H1 (cell line): ENCODE measurements at regions not wholly inside any gene's neighbourhood (a gene's known extent, or its start where the extent isn't known, plus 50 kb on each side); places are given as distances from the start of the nearest gene placed in this dataset.
A peak's percentile ranks its signal among the peaks of the same experiment; 100 is the strongest.

ENCODE experiments used
- CTCF ChIA-PET: fragments of 300-600 bp; sonication (Branson Sonifier 250); formaldehyde crosslinking; loops from one replicate; lab custom pipeline; 2021; ENCODE audit not compliant: partially characterized antibody; lab: Charles Lee
- POLR2A ChIA-PET: fragments of 300-600 bp; sonication (Branson Sonifier 250); formaldehyde crosslinking; loops from one replicate; lab custom pipeline; 2021; ENCODE audit warnings: inconsistent platforms; ENCODE audit not compliant: partially characterized antibody; lab: Charles Lee
- DNase-seq, 2 experiments: peaks; one replicate each; pipeline versions ENCODE4 v3.0.0 to v3.0.0-alpha.2; 2010 to 2022; ENCODE audit warnings: low spot score in 2 of 2, low read depth in 1 of 2, mixed read lengths in 1 of 2
- FAIRE-seq: peaks from 2 replicates; lab custom pipeline; 2011; peaks lifted over from hg19 to GRCh38; lab: Jason Lieb, UNC
- H2AFZ ChIP-seq: 2 replicates; pipeline ENCODE4 v1.8.1; 2012; ENCODE audit warnings: low read length, inconsistent platforms
- H2AK5ac ChIP-seq: 2 replicates; pipeline ENCODE4 v1.6.1; 2013; ENCODE audit warnings: low read depth, low read length
- H2BK120ac ChIP-seq: replicated peaks from 2 replicates; pipeline ENCODE3; 2013; ENCODE audit warnings: low read depth, low read length, inconsistent platforms
- H2BK12ac ChIP-seq: 2 replicates; pipeline ENCODE4 v1.6.1; 2013; ENCODE audit warnings: low read depth, low read length
- H2BK15ac ChIP-seq: 2 replicates; pipeline ENCODE4 v1.6.1; 2013; ENCODE audit warnings: low read length
- H2BK20ac ChIP-seq: 2 replicates; pipeline ENCODE4 v1.6.1; 2013; ENCODE audit warnings: low read length
- H2BK5ac ChIP-seq: 2 replicates; pipeline ENCODE4 v1.6.1; 2013; ENCODE audit warnings: low read depth, low read length
- H3K14ac ChIP-seq: 2 replicates; pipeline ENCODE4 v1.6.1; 2013; ENCODE audit warnings: inconsistent platforms; ENCODE audit not compliant: insufficient read length
- H3K18ac ChIP-seq: 2 replicates; pipeline ENCODE4 v1.6.1; 2013; ENCODE audit warnings: low read length; ENCODE audit errors: extremely low read depth
- H3K23ac ChIP-seq: 2 replicates; pipeline ENCODE4 v1.6.1; 2013; ENCODE audit warnings: inconsistent platforms; ENCODE audit not compliant: insufficient read length
- H3K23me2 ChIP-seq: 2 replicates; pipeline ENCODE4 v1.6.1; 2013; ENCODE audit warnings: low read depth, low read length
- H3K27ac ChIP-seq: 2 replicates; pipeline ENCODE4 v1.6.1; 2011; ENCODE audit warnings: low read depth, low read length, inconsistent platforms
- H3K27me3 ChIP-seq, 4 experiments: replicated peaks in 1 of 4; 1 replicate in 1 of 4; 2 replicates in 3 of 4; pipeline versions ENCODE4 v1.6.1 to v1.8.1; 2011 to 2013; ENCODE audit warnings: low read length in 3 of 4, mild to moderate bottlenecking in 3 of 4, inconsistent platforms in 2 of 4, mixed read lengths in 2 of 4, moderate library complexity in 1 of 4; ENCODE audit not compliant: control insufficient read depth in 3 of 4, insufficient read depth in 3 of 4; ENCODE audit errors: extremely low read depth in 1 of 4
- H3K36me3 ChIP-seq, 4 experiments: 2 replicates each; pipeline versions ENCODE4 v1.6.1 to v1.8.1; 2011 to 2013; ENCODE audit warnings: mild to moderate bottlenecking in 4 of 4, low read length in 3 of 4, moderate library complexity in 2 of 4, control low read depth in 1 of 4, inconsistent platforms in 1 of 4; ENCODE audit not compliant: insufficient read depth in 4 of 4, control insufficient read depth in 2 of 4
- H3K4ac ChIP-seq: replicated peaks from 2 replicates; pipeline ENCODE3; 2013; ENCODE audit warnings: low read length, low read depth, mixed read lengths, inconsistent platforms; ENCODE audit not compliant: insufficient read length
- H3K4me1 ChIP-seq, 4 experiments: replicated peaks in 1 of 4; 1 replicate in 1 of 4; 2 replicates in 3 of 4; pipeline versions ENCODE4 v1.6.1 to v1.8.1; 2011 to 2013; ENCODE audit warnings: low read length in 3 of 4, inconsistent platforms in 2 of 4, mixed read lengths in 1 of 4; ENCODE audit not compliant: insufficient read depth in 4 of 4, control insufficient read depth in 3 of 4
- H3K4me2 ChIP-seq, 2 experiments: 2 replicates each; pipeline versions ENCODE4 v1.6.1 to v1.8.1; 2011 to 2013; ENCODE audit warnings: low read depth in 2 of 2, low read length in 2 of 2, control low read depth in 1 of 2, inconsistent platforms in 1 of 2, mild to moderate bottlenecking in 1 of 2; ENCODE audit not compliant: insufficient read depth in 1 of 2
- H3K4me3 ChIP-seq, 4 experiments: fragments of 200-600, 300-600 bp in 1 of 4; sonication (generic), shearing (Covaris generic), sonication (Bioruptor Twin) in 1 of 4; 2 replicates each; pipeline versions ENCODE4 v1.5.1 to v1.8.1; 2011 to 2016; ENCODE audit warnings: low read length in 4 of 4, low read depth in 3 of 4, control low read depth in 2 of 4, inconsistent platforms in 2 of 4, mild to moderate bottlenecking in 2 of 4, mixed read lengths in 1 of 4, moderate library complexity in 1 of 4; ENCODE audit not compliant: insufficient read depth in 2 of 4; ENCODE audit errors: extremely low read depth in 1 of 4
- H3K56ac ChIP-seq: replicated peaks from 2 replicates; pipeline ENCODE3; 2013; ENCODE audit warnings: low read depth, mild to moderate bottlenecking, mixed read lengths, low read length, inconsistent platforms; ENCODE audit not compliant: insufficient read length
- H3K79me1 ChIP-seq: 2 replicates; pipeline ENCODE4 v1.6.1; 2013; ENCODE audit warnings: low read depth, low read length, control low read depth
- H3K79me2 ChIP-seq, 2 experiments: 2 replicates each; pipeline versions ENCODE4 v1.6.1 to v1.8.1; 2012 to 2013; ENCODE audit warnings: low read length in 2 of 2, mild to moderate bottlenecking in 2 of 2, inconsistent platforms in 1 of 2; ENCODE audit not compliant: insufficient read depth in 2 of 2, control insufficient read depth in 1 of 2
- H3K9ac ChIP-seq, 4 experiments: replicated peaks in 1 of 4; 1 replicate in 1 of 4; 2 replicates in 3 of 4; pipeline versions ENCODE4 v1.6.1 to v1.8.1; 2011 to 2013; ENCODE audit warnings: low read depth in 3 of 4, low read length in 3 of 4, control low read depth in 2 of 4, mild to moderate bottlenecking in 2 of 4, moderate library complexity in 2 of 4, inconsistent platforms in 1 of 4; ENCODE audit errors: extremely low read depth in 1 of 4
- H3K9me3 ChIP-seq, 2 experiments: 2 replicates each; pipeline versions ENCODE4 v1.6.1 to v1.8.1; 2012 to 2013; ENCODE audit warnings: mild to moderate bottlenecking in 2 of 2, moderate library complexity in 2 of 2, control low read depth in 1 of 2, inconsistent platforms in 1 of 2, low read depth in 1 of 2, low read length in 1 of 2, mixed read lengths in 1 of 2; ENCODE audit not compliant: insufficient read depth in 2 of 2
- H4K20me1 ChIP-seq, 2 experiments: replicated peaks in 1 of 2; 2 replicates each; pipeline versions ENCODE3 to v1.8.1; 2011 to 2013; ENCODE audit warnings: inconsistent platforms in 2 of 2, low read length in 2 of 2, mild to moderate bottlenecking in 1 of 2; ENCODE audit not compliant: insufficient read depth in 2 of 2, control insufficient read depth in 1 of 2
- H4K5ac ChIP-seq: 2 replicates; pipeline ENCODE4 v1.6.1; 2013; ENCODE audit warnings: low read length, low read depth, mixed read lengths, inconsistent platforms; ENCODE audit not compliant: insufficient read length
- H4K8ac ChIP-seq: 2 replicates; pipeline ENCODE4 v1.8.0; 2013; ENCODE audit warnings: mild to moderate bottlenecking, moderate library complexity, low read length, inconsistent platforms; ENCODE audit not compliant: insufficient read depth; ENCODE audit errors: extremely low read depth
- H4K91ac ChIP-seq: replicated peaks from 2 replicates; pipeline ENCODE3; 2013; ENCODE audit warnings: low read length, mixed read lengths, inconsistent platforms; ENCODE audit not compliant: insufficient read length
- ATF2 ChIP-seq: IDR thresholded peaks from 2 replicates; pipeline ENCODE4 v1.6.1; 2012; ENCODE audit warnings: low read length, inconsistent platforms
- EZH2 ChIP-seq: fragments of 200-600 bp; sonication (generic); IDR thresholded peaks from 2 replicates; pipeline ENCODE4 v1.7.1; 2012; ENCODE audit warnings: low read depth, mild to moderate bottlenecking, moderate library complexity, low read length, inconsistent platforms; ENCODE audit not compliant: severe bottlenecking
- JUND ChIP-seq: IDR thresholded peaks from 2 replicates; pipeline ENCODE4 v1.6.1; 2011; ENCODE audit warnings: mild to moderate bottlenecking, improper control_type of control experiment, low read length
- KDM1A ChIP-seq: fragments of 200-600, 300-600 bp; sonication (generic); IDR thresholded peaks from 2 replicates; pipeline ENCODE4 v1.7.1; 2016; ENCODE audit warnings: mild to moderate bottlenecking, low read length, borderline replicate concordance
- KDM5A ChIP-seq: fragments of 200-600 bp; IDR thresholded peaks from 2 replicates; pipeline ENCODE4 v1.7.1; 2012; ENCODE audit warnings: mild to moderate bottlenecking, low read length, inconsistent platforms, mixed read lengths
- MAX ChIP-seq: IDR thresholded peaks from 2 replicates; pipeline ENCODE4 v1.6.1; 2012; ENCODE audit warnings: inconsistent platforms
- NANOG ChIP-seq: IDR thresholded peaks from 2 replicates; pipeline ENCODE4 v1.6.1; 2011; ENCODE audit warnings: low read length, low read depth, mild to moderate bottlenecking, inconsistent platforms; ENCODE audit not compliant: insufficient read depth, poor library complexity, severe bottlenecking
- POLR2AphosphoS5 ChIP-seq: IDR thresholded peaks from 2 replicates; pipeline ENCODE4 v1.6.1; 2011; ENCODE audit warnings: low read depth, low read length
- RAD21 ChIP-seq, 2 experiments: IDR thresholded peaks in 1 of 2; conservative IDR thresholded peaks in 1 of 2; 2 replicates each; pipeline ENCODE4 v1.6.1; 2011; ENCODE audit warnings: low read depth in 2 of 2, low read length in 2 of 2, improper control_type of control experiment in 1 of 2, inconsistent platforms in 1 of 2, mild to moderate bottlenecking in 1 of 2, moderate library complexity in 1 of 2
- USF2 ChIP-seq: IDR thresholded peaks from 2 replicates; pipeline ENCODE4 v1.6.1; 2011; ENCODE audit warnings: low read length, improper control_type of control experiment
- WGBS, 2 experiments: shearing (Covaris generic) in 1 of 2; methylation state at CpG; one replicate each; pipeline versions ENCODE4 v1.1.6 to v1.1.7; 2013 to 2015; ENCODE audit warnings: low lambda C conversion rate in 2 of 2, mixed read lengths in 2 of 2, inconsistent platforms in 1 of 2, low coverage in 1 of 2, missing lambda C conversion rate in 1 of 2; ENCODE audit not compliant: insufficient replicate concordance in 2 of 2, insufficient coverage in 1 of 2, insufficient read length in 1 of 2; ENCODE audit errors: extremely low coverage in 1 of 2, missing lambda C conversion rate in 1 of 2; 5-methylcytosine and 5-hydroxymethylcytosine counted together

- ChIA-PET POLR2A (no interaction called here), CTCF (interaction anchor here (1.2 to 2.9 kb wide), 3 partner anchors 10 to 195 kb away, joined by 3 to 13 read pairs (median 3); no protein-coding TSS in a partner anchor)
- 91% methylated on average over 9 of the region's 9 CpGs; no CpG with 5 or more reads in 1 of the 2 experiments for WGBS, 2 experiments
- Histone ChIP-seq H2AK5ac (peak overlapping the region; percentile 54; the same call in 1 of the 2 replicates), H3K4me2 (no peak overlapping the region), H3K23ac (no peak overlapping the region), H3K36me3 (no peaks in the 10 kb centered on the region), H3K9me3 (no peaks in the 10 kb centered on the region), H2BK5ac (peak overlapping the region; percentile 97; the same call in 1 of the 2 replicates), H2AFZ (no peak overlapping the region), H3K18ac (peak overlapping the region; percentile 91), H3K4ac (no peak overlapping the region), H3K9ac (no peak overlapping the region), H3K14ac (no peak overlapping the region), H4K91ac (peak overlapping the region; percentile 36), H2BK120ac (no peak overlapping the region), H2BK15ac (no peak overlapping the region; the same call in 1 of the 2 replicates), H4K8ac (no peak overlapping the region), H4K5ac (no peak overlapping the region), H3K27me3 (no peaks in the 10 kb centered on the region; a peak in 1 of 7 replicates), H3K23me2 (no peaks in the 10 kb centered on the region), H3K4me3 (no peak overlapping the region), H3K56ac (no peak overlapping the region), H3K79me1 (no peaks in the 10 kb centered on the region), H3K4me1 (peaks cover 9 to 37% (median 28%) of the 10 kb centered on the region in 4 experiments), H3K27ac (no peak overlapping the region), H3K79me2 (no peaks in the 10 kb centered on the region), H4K20me1 (no peaks in the 10 kb centered on the region), H2BK12ac (peak overlapping the region; percentile 99), H2BK20ac (peak overlapping the region; percentile 68)
- FAIRE-seq (no peak), DNase-seq (no peak)
- TF ChIP-seq KDM5A (no peak), POLR2AphosphoS5 (no peak), JUND (no peak), NANOG (no peak), MAX (no peak), EZH2 (no peak), ATF2 (no peak), USF2 (no peak), KDM1A (no peak), RAD21 (IDR thresholded peaks at IDR 0.05 in 1 of 2, conservative IDR thresholded peaks at IDR 0.05 in 1 of 2; ENCODE audit: low read depth in 2 of 2, low read length in 2 of 2) (no peak)
Measured at GRCh38 chr6:44665683-44666082, 278.2 kb downstream of the CDC5L start.
